ENCODE measurements at regions not wholly inside any gene's neighbourhood (a gene's known extent, or its start where the extent isn't known, plus 50 kb on each side); places are given as distances from the start of the nearest gene placed in this dataset.

- no peak overlapping the region for H3K4me3 ChIP-seq
- no peak for DNase-seq
- H3K27ac ChIP-seq: no peak overlapping the region
- no peaks in the 10 kb centered on the region for H3K27me3 ChIP-seq
- no peaks in the 10 kb centered on the region for H3K9me3 ChIP-seq
- H3K36me3 ChIP-seq: no peaks in the 10 kb centered on the region
- intact Hi-C loops (cut with DNase I; ENCODE audit: low total_unique reads): no loop called here
- TF ChIP-seq CTCF (IDR thresholded peaks at IDR 0.05) (no peak), POLR2A (IDR thresholded peaks at IDR 0.05) (no peak)
- no peaks in the 10 kb centered on the region for H3K4me1 ChIP-seq
Measured at GRCh38 chr2:58731488-58731869, 490.4 kb upstream of the FANCL start.

DNA sequence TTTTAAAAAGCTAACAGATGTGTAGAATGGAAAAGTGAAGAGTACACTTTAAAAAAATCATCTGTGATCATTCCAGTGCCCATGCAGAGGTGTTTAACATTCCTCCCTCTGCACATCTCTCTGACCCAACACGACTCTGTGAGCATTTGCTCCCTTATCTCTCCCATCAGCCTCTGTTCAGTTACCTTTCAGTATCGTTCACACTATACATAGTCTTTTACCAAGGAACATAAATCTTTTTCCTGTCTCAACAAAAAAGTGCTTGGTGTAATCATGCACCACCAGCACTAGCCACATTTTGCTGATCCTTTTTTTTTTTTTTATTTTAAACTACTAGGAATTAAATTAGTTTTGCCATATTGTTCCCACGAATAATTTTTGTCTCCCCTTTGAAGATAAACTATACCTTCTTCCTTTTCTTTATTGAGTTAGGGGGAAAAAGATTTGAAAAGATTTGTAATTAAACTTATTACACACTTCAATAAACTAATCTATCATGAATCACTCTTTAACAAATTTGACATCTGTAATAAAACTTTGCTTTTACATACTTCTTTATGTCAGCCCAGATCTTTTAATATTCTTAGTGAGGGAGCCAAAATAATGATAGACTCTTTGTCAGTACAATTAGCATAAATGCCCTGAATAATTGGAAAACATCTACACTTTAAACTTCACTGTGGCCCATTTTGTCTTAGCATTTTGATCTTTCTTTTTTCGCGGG is 489.8 kb upstream of the FANCL start:
- no peak for DNase-seq
- no peak for TF ChIP-seq POLR2A (IDR thresholded peaks at IDR 0.05)
- no peak for TF ChIP-seq CTCF (IDR thresholded peaks at IDR 0.05)
- intact Hi-C loops (cut with DNase I; ENCODE audit: low total_unique reads): no loop called here
- H3K4me1 ChIP-seq: no peaks in the 10 kb centered on the region
- H3K36me3 ChIP-seq: no peaks in the 10 kb centered on the region
- H3K9me3 ChIP-seq: no peaks in the 10 kb centered on the region
- H3K27me3 ChIP-seq: no peaks in the 10 kb centered on the region
- H3K27ac ChIP-seq: no peak overlapping the region
- H3K4me3 ChIP-seq: no peak overlapping the region

DNA sequence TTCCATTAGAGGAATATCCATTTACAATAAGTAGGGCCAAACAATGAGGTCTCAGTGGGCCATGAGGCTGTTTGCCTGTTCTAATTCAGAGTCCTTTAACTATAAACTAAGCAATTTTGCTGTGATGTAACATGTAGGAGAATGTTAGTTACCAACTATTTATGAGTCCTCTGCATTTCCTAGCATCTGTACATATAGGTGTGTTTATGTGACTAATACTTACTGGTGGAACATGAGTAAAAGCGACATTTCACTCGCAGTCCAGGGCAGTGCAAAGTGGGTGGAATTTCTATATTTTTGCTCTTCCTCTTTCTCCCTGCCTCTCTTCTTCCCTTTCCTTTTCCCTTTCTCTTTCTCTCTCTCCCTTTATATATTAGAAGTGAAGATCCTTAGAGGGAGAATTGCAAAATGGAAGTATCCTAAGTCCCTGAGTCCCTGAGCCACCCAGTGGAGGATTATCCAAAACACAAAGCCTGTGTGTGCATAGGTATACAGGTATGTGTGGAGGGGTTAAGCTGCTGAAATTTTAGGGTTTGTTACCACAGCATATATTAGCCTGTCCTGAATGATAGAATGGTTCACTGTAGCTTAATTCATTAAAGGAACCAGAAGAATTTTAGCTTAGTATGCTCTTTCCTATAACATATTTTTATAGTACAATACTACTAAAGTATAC is 487.0 kb upstream of the FANCL start:
- no peaks in the 10 kb centered on the region for H3K4me1 ChIP-seq
- intact Hi-C loops (cut with DNase I; ENCODE audit: low total_unique reads): no loop called here
- no peak overlapping the region for H3K27ac ChIP-seq
- H3K36me3 ChIP-seq: no peaks in the 10 kb centered on the region
- no peak for TF ChIP-seq POLR2A (IDR thresholded peaks at IDR 0.05)
- no peak for TF ChIP-seq CTCF (IDR thresholded peaks at IDR 0.05)
- H3K4me3 ChIP-seq: no peak overlapping the region
- no peaks in the 10 kb centered on the region for H3K27me3 ChIP-seq
- no peaks in the 10 kb centered on the region for H3K9me3 ChIP-seq
- DNase-seq: no peak

- H3K4me3 ChIP-seq: no peak overlapping the region
- no peak overlapping the region for H3K27ac ChIP-seq
- no peaks in the 10 kb centered on the region for H3K4me1 ChIP-seq
Measured at GRCh38 chr2:58721912-58722591, 480.9 kb upstream of the FANCL start.

More at GRCh38 chr2:58721912-58722591, 480.9 kb upstream of the FANCL start:
- Histone ChIP-seq H3K9me3 (no peaks in the 10 kb centered on the region), H3K36me3 (no peaks in the 10 kb centered on the region), H3K27me3 (no peaks in the 10 kb centered on the region)
- intact Hi-C loops (cut with DNase I; ENCODE audit: low total_unique reads): no loop called here
- no peak for DNase-seq
- TF ChIP-seq POLR2A (IDR thresholded peaks at IDR 0.05) (no peak), CTCF (IDR thresholded peaks at IDR 0.05) (no peak)
